HL-60/S4 treated with phorbol 12-myristate 13-acetate at 8.2 ng/mL for 4 days and 3 days (cell line): ENCODE measurements at regions not wholly inside any gene's neighbourhood (a gene's known extent, or its start where the extent isn't known, plus 50 kb on each side); places are given as distances from the start of the nearest gene placed in this dataset.

Source experiments
- in situ Hi-C: fragments of 300-500 bp; cut with MboI; formaldehyde crosslinking; loops from 2 replicates; pipeline ENCODE4 v1.15.0; 2022; ENCODE audit warnings: low sequenced_read_pairs

- in situ Hi-C loops: no loop called here
Observed at GRCh38 chr11:122355968-122356367, 240.0 kb upstream of the BLID start.

DNA sequence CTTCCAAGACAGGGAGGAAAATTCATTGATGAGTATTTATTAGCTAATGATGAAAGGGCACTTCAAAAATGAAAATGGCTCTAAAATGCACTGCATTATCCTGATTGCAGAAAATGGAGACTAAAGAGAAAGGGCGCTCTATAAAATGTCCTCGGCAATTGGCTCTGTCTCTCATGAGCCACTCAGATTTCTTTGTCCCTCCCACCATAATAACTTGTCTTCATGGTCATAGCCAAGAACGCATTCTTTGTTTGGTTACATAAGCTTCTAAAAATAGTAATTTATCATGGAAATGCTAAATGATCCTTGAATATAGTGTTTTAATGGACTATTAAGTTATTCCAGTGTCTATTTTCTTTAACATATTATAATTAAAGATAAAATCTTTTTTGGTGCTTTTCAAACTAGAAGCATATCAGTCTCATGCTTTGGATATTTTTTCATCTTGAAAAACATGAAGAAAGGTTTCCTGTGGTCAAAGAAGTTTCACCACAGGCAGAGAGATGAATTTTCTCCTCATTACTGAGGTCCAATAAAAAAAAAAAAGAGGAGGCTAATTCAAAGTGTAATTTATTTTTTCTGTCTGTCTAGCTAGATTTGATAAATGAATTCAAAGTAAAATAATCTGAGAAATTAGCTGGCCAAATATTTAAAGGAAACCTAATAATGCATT, 238.1 kb upstream of the BLID start:
- in situ Hi-C loops: no loop called here

- in situ Hi-C loops: no loop called here
Observed at GRCh38 chr11:122353561-122353960, 237.5 kb upstream of the BLID start.

DNA sequence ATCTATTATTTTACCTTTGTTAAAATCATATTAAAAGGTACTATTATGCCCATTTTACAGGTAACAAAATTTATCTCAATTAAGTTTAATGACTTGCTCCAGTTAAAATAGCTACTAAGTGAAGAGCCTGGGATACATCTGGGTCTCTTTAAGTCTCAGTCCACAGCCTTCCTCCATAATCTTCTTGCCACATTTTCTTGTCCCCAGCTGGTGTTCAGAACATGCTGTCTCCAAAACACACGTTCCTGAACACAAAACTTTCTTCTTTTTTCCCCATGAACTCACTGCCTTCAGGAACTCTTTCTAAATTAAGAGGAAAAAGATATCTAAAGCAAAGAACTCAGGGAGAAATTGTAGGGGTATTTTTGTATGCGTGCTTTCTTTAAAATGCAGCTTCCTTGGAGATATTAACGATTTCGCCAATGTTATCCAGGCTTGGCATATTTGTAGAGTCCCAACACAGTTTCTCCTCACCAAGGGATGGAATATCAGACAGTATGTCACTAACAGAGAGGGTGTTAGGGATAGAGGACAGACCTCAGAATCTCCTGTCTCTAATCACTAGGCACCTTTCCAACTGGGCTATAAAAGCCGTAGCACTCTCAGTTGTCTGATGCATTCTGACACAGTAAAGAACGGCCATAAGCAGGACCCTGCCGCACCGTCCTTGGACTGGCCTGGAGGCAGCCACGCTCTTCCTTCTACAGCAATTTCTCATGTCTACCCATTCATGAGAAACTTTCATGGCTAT, 232.8 kb upstream of the BLID start:
- in situ Hi-C loops: no loop called here

GRCh38 chr11:122346006-122346405, 230.0 kb upstream of the BLID start:
- in situ Hi-C loops: no loop called here

- in situ Hi-C loops: no loop called here
Observed at GRCh38 chr11:122345586-122345985, 229.6 kb upstream of the BLID start.

GRCh38 chr11:122344215-122344614, 228.2 kb upstream of the BLID start:
- in situ Hi-C loops: no loop called here

DNA sequence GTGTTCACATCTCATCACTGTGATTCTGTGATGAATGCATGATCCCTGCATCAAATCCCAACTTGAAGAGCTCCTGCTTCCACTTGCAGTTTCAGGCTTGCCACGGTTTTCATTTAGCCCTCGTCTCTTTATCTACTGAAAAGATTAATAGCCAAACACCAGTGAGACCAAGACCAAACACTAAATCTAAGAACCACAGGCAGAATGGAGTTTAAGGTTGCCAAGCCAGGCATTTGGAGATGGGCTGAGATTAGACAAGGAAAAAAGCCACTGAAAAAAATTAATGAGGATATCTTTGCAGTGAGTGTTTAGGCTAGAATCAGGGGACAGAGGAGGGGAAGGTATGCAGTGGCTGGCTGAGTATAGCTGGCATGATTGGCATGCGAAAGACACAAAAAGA, 227.2 kb upstream of the BLID start:
- in situ Hi-C loops: no loop called here

- in situ Hi-C loops: no loop called here
Observed at GRCh38 chr11:122342089-122342744, 226.2 kb upstream of the BLID start.

DNA sequence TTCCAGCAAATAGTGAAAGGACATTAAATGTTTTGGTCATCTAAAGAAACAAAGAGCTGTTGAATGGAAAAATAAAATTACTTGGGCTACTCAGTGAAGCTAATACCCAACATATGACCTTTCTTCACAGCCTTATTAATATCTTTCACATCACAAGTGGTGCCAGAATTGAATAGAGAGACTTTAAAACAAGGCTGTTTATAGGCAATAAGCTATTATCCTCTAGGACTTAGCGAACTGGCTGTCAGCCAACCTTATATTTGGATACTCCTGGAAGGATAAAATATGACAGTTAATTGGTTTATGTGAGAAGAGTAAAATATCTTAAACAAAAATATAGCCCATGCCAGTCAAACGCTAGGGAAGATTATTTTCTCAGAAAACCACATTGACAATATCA, 225.5 kb upstream of the BLID start:
- in situ Hi-C loops: no loop called here

DNA sequence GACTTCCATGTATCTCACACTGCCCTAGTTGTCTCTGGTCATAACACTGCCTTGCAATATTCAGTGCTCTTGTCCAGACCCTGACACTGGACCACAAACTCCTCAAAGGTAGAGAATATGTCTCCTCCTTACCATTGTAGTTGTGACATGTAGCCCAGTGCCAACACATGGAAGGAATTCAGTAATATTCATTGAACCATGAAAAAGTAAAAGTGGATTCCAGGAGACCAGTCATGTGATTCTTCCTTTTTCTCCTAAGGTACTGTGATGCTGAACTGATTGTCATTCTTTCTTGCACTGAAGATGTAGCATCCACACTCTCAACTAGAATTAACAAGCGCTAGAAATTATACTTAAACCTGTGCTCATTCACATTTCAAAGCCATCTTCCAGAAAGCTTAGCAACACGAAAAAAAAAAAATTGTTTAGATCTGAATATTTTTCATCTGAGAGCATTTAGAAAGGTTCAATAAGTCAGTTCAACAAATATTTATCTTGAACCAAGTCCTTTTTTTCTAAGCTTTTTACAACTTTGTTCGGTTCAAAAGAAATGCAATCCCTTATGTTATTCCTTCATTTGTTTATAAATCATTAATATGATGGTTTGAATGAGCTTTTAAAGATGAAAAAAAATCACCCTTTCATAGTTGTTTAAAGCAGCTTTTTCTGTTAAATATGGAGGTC, 224.7 kb upstream of the BLID start:
- in situ Hi-C loops: no loop called here

- in situ Hi-C loops: no loop called here
Observed at GRCh38 chr11:122339436-122340060, 223.5 kb upstream of the BLID start.

GRCh38 chr11:122337704-122338103, 221.7 kb upstream of the BLID start:
- in situ Hi-C loops: no loop called here

- in situ Hi-C loops: no loop called here
Observed at GRCh38 chr11:122337241-122337640, 221.2 kb upstream of the BLID start.

- in situ Hi-C loops: no loop called here
Observed at GRCh38 chr11:122336706-122337105, 220.7 kb upstream of the BLID start.

GRCh38 chr11:122334546-122335339, 218.7 kb upstream of the BLID start:
- in situ Hi-C loops: no loop called here

DNA sequence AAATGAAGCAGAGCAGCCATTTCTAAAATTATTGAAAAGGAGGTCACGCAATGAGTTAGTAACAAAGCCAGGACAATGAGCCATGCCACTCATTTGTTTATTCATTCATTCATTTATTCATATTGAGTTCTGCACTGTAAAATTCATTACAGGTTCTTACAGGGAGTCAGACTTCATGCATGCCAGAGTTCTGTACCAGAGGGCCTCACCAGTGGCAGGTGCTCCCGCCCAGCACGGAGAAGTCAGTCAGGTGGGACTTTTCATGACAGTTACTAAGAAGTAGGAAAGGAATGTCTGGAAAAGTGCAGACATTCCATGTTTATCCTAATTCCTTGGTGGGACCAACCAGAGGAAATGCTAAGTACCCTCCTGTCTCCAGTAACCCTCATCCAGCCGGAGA, 217.5 kb upstream of the BLID start:
- in situ Hi-C loops: no loop called here

DNA sequence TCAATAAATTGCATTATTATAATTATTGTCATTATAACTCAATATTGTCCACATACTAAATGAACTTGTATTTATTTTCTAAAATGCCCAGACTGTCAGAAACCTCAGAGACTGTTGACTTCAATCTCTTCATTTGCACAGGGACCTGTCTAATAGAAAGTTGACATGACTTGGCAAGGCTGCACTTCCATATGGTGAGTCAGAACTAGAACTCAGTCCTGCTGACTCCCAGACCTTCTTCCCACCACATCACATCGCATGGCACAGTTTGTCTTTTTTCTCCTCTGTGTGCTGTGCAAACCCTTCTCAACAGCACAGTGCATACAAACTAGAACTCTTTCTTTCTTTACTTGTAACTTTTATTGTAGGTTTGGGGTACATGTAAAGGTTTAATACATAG, 215.1 kb upstream of the BLID start:
- in situ Hi-C loops: no loop called here

- in situ Hi-C loops: no loop called here
Observed at GRCh38 chr11:122330279-122330965, 214.4 kb upstream of the BLID start.

- in situ Hi-C loops: no loop called here
Observed at GRCh38 chr11:122327528-122327927, 211.5 kb upstream of the BLID start.
